A549 (cell line): ENCODE measurements at regions not wholly inside any gene's neighbourhood (a gene's known extent, or its start where the extent isn't known, plus 50 kb on each side); places are given as distances from the start of the nearest gene placed in this dataset.

Experiments used
- BCL3 ChIP-seq: fragments of >200 bp; sonication (Bioruptor Twin); formaldehyde crosslinking; IDR thresholded peaks from 3 replicates; pipeline ENCODE4 v1.6.1; 2016
- BHLHE40 ChIP-seq: IDR thresholded peaks from 2 replicates; pipeline ENCODE4 v1.6.1; 2012; ENCODE audit warnings: low read depth, low read length, inconsistent platforms
- CHD2 ChIP-seq: fragments of 150-350 bp; IDR thresholded peaks from 2 replicates; pipeline ENCODE4 v1.6.1; 2014; ENCODE audit warnings: low read length; ENCODE audit not compliant: partially characterized antibody
- CTCF ChIP-seq: fragments of >200 bp; sonication (Bioruptor Twin); formaldehyde crosslinking; IDR thresholded peaks from 3 replicates; pipeline ENCODE4 v1.5.1; 2016
- EHF ChIP-seq: fragments of 250-450 bp; sonication (Bioruptor Pico); IDR thresholded peaks from 2 replicates; pipeline ENCODE4 v1.5.0; 2020; ENCODE audit warnings: mild to moderate bottlenecking
- EP300 ChIP-seq, 2 experiments: fragments of >200 bp; sonication (Bioruptor Twin); formaldehyde crosslinking; IDR thresholded peaks; 2 replicates in 1 of 2; 3 replicates in 1 of 2; pipeline ENCODE4 v1.6.1; 2016 to 2017
- ESRRA ChIP-seq: fragments of 150-350 bp; IDR thresholded peaks from 2 replicates; pipeline ENCODE4 v1.6.1; 2014; ENCODE audit warnings: mild to moderate bottlenecking, low read length, borderline replicate concordance
- HOXA7 ChIP-seq: fragments of 250-450 bp; sonication (Bioruptor Pico); IDR thresholded peaks from 2 replicates; pipeline ENCODE4 v1.5.0; 2020; ENCODE audit warnings: mild to moderate bottlenecking, moderate library complexity
- NR3C1 ChIP-seq: fragments of >200 bp; sonication (Bioruptor Twin); formaldehyde crosslinking; IDR thresholded peaks from 3 replicates; pipeline ENCODE4 v1.6.1; 2017
- POLR2A ChIP-seq: IDR thresholded peaks from 2 replicates; pipeline ENCODE4 v1.6.1; 2012; ENCODE audit warnings: mild to moderate bottlenecking, low read length
- RARB ChIP-seq: fragments of 250-450 bp; sonication (Bioruptor Pico); IDR thresholded peaks from 2 replicates; pipeline ENCODE4 v1.8.0; 2021; ENCODE audit warnings: mild to moderate bottlenecking, moderate library complexity
- SMC3 ChIP-seq: fragments of >200 bp; sonication (Bioruptor Twin); formaldehyde crosslinking; IDR thresholded peaks from 3 replicates; pipeline ENCODE4 v1.6.1; 2018; ENCODE audit warnings: inconsistent platforms
- ZNF302 ChIP-seq: fragments of 250-450 bp; sonication (Bioruptor Pico); IDR thresholded peaks from 2 replicates; pipeline ENCODE4 v1.9.0; 2021; ENCODE audit warnings: inconsistent platforms, mild to moderate bottlenecking, moderate library complexity
- TF ChIP-seq, protein P1 (sequence below): IDR thresholded peaks from 2 replicates; pipeline ENCODE4 v1.6.1; 2012

DNA sequence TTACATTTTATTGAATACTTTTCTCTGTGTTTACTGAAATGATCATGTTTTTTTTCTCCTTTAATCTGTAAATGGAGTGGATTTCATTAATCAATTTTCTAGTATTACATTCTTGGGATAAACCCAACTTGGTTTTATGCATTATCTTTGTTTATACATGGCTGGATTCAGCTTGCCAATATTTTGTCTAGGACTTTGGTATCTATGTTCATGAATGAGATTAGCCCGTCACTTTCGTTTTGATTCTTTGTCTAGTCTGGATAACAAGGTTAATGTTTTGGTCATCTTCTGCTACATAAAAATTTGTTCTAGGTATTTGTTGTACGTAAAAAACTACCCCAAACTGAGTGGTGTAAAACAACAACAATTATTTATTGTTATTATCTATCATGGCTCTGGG lies 127.9 kb upstream of the PAX6 start:
- TF ChIP-seq EP300 (IDR thresholded peaks at IDR 0.05) = no peak
- no peak for TF ChIP-seq CTCF
- no peak for TF ChIP-seq CHD2
- no peak for TF ChIP-seq POLR2A
- TF ChIP-seq, protein P1, sequence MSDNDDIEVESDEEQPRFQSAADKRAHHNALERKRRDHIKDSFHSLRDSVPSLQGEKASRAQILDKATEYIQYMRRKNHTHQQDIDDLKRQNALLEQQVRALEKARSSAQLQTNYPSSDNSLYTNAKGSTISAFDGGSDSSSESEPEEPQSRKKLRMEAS = no peak
- TF ChIP-seq NR3C1 = no peak
- no peak for TF ChIP-seq EHF (CRISPR knock-in tag)
- no peak for TF ChIP-seq BHLHE40
- TF ChIP-seq RARB (CRISPR knock-in tag) = no peak
- no peak for TF ChIP-seq HOXA7
- no peak for TF ChIP-seq SMC3
- no peak for TF ChIP-seq ZNF302
- TF ChIP-seq BCL3 = no peak
- no peak for TF ChIP-seq ESRRA
